CD4-positive, alpha-beta T cell treated with Interleukin-17A for 4 hours (primary cell): ENCODE measurements at regions not wholly inside any gene's neighbourhood (a gene's known extent, or its start where the extent isn't known, plus 50 kb on each side); places are given as distances from the start of the nearest gene placed in this dataset.
A peak's percentile ranks its signal among the peaks of the same experiment; 100 is the strongest.

Experiments
- DNase-seq: peaks from one replicate; pipeline ENCODE4 v3.0.0-alpha.2; 2020; ENCODE audit warnings: mixed read lengths

DNA sequence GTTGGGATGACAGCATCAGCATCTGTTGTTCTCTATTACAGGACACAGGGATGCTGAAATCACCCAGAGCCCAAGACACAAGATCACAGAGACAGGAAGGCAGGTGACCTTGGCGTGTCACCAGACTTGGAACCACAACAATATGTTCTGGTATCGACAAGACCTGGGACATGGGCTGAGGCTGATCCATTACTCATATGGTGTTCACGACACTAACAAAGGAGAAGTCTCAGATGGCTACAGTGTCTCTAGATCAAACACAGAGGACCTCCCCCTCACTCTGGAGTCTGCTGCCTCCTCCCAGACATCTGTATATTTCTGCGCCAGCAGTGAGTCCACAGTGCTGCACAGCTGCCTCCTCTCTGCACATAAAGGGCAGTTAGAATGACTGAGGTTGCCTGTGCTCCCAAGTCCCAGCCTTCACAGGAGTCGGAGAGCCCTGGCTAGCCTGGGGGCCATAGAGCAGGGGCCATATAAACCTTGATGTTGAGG lies 142.2 kb upstream of the PRSS58 start:
- no peak for DNase-seq

GRCh38 chr7:142391191-142391992 lies 133.5 kb upstream of the PRSS58 start:
- peak; percentile 58 for DNase-seq

GRCh38 chr7:142389544-142389943 lies 131.7 kb upstream of the PRSS58 start:
- DNase-seq, result no peak

- DNase-seq, result peak; percentile 60
These were observed 127.9 kb upstream of the PRSS58 start for GRCh38 chr7:142385491-142386340.

GRCh38 chr7:142384493-142384922 lies 126.7 kb upstream of the PRSS58 start:
- DNase-seq, result peak; percentile 67

DNA sequence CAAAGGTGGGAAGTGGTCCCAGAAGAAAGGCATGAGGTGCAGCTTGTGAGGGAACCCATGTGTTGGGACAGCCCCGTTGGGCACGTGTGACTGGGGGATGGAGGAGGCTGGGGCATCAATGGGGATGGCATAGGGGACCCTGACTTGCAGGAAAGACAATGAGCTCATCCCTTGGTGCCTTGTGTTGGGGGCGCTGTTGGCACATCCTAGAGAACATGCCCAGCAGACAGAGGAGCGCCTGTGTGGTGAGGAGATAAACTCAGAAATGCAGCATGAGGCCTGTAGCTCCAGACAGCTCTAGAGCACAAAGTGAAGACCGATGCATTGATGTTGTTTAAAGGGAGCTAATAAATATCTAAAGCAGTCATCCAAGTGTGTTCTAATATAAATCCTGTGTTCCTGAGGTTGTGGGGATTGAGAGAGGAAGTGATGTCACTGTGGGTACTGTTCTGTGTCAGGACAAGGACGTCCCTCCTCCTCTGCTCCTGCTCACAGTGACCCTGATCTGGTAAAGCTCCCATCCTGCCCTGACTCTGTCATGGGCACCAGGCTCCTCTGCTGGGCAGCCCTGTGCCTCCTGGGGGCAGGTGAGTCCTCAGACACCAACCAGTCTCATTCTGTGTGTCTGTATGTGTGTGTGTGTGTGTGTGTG lies 126.1 kb upstream of the PRSS58 start:
- DNase-seq, result peak; percentile 23

- DNase-seq, result no peak
These were observed 124.0 kb upstream of the PRSS58 start for GRCh38 chr7:142381727-142382390.

DNA sequence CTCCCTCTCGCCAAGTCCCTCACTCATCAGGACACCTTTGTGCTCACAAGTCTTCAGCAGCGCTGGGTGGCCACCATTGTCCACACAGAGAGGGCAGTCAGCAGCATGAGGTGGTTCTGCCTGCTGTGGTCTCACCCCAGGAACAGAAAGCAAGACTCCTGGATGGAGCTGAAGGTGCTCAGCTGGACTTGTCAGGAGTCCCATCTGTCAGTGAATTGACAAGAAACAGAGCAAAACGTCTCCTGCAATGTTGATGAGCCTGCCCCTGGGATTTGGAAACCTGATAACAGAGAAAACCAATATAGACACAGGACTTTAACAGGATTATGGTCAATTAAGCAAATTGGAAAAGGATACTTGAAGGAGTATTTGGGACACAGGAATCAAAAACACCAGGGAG lies 122.2 kb upstream of the PRSS58 start:
- no peak for DNase-seq

DNA sequence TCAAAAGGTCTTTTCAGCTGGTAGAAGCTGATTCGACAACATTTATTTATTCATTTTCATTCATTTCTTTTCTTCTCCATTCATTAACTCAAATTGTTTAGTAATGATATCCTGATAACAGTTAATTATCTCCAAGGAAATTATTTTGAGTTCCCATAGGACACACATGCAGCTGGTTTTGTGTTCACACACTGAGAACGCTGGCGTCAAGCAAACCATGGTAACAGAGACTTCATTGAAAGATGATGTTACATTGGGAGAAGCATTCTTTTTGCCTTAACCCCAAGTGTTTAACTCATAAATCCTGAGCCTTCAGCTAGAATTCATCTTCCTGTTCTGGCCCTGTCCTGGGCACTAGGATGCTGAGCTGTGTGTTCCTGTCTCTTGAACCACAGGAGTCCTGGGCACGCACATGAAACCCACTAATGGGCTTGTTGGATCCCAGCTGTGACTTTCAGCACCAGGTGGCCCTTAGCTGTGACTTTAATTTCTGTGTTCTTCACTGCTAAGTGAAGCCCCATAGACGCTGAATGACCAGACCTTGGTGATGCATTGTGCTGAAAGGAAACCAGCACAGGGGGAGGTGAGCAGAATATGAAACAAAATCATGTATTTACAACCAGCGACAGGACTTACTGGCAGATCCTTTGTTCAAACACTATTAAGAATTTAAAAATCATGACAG lies 121.5 kb upstream of the PRSS58 start:
- no peak for DNase-seq

DNA sequence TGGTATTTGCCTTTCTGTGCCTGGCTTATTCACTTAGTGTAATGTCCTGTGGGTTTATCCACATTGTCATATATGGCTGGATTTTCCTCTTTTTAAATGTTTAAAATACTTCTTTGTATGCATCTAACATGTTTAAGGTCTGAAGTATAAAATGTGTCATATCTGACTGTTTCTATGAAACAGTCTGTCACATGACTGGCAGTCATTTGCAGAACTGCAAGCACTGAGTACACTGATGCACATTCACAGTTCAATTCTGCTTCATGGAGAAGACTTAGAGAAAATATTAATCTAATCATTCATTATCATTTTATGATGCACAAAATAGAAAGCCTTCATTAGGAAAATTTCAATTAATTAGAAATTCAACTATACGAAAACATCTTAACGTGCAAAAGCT lies 119.7 kb upstream of the PRSS58 start:
- no peak for DNase-seq

DNA sequence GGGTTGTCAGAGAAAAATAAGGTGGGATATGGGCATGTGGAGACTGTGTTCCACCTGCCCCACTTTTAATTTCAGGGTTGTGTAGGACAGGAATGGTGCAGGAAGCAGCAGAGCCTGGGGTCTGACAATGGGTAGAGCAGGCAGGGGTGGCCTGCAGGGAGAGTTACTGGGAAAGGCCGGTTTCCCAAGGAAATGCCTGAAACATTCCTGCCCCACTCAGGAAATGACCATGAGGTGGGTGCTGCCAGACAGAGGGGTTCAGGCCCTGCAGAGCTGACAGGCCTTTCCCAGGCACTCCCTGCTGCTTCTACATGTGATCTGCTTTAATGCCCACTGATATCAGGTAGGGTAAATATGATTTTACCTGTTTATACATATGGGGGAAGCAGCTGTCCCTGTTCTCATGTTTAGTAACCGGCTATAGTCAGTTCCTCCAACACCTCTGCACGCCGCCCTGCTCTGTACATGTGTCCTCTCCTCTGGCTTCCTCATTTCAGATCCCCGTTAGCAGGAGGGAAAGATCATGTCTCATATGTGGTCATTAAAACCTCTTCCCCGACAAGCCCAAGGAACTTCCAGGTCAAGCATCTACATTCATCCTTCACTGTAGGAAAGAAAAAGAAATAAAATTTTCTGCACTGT lies 118.6 kb upstream of the PRSS58 start:
- DNase-seq, result no peak

DNA sequence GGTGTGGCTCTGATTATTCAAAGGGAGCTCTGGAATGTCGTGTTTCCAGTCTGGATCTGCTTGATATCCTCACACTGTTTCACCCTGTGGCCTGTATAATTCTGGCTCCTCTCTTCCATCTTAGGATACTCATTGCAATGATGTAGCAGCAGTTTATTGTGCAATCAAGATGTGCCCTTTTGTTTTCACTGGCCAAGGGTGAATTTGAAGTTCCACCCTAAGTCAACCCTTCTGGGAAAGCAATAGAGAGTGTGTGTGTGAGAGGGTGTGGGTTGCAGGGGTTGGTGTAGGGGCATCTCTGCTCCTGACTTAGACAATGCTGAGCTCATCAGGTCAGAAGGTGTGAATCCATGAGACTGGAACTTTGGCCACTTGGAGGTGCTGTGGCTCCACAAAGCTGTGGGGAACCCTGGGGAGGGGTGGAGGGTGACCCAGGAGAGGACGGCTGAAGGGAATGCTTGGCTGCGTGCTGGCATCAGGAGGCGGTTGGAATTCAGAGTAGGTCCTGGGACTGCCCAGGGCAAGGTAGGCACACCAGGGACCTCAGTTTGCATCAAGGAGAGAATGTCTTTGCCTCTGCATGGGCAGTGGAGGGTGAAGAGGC lies 118.0 kb upstream of the PRSS58 start:
- peak; percentile 39 for DNase-seq

DNA sequence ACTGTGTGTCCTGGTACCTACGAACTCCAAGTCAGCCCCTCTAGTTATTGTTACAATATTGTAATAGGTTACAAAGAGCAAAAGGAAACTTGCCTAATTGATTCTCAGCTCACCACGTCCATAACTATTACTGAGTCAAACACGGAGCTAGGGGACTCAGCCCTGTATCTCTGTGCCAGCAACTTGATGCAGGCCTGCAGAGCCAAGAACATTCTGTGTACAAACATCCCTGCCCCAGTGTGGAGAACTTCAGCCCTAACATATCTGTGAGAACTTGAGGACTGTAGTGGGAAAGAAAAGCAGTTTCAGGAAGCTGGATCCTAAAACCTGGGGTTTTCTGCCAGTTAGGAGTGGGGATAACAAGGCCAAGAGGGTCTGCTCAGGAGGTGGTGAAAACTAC lies 114.9 kb upstream of the PRSS58 start:
- no peak for DNase-seq

DNA sequence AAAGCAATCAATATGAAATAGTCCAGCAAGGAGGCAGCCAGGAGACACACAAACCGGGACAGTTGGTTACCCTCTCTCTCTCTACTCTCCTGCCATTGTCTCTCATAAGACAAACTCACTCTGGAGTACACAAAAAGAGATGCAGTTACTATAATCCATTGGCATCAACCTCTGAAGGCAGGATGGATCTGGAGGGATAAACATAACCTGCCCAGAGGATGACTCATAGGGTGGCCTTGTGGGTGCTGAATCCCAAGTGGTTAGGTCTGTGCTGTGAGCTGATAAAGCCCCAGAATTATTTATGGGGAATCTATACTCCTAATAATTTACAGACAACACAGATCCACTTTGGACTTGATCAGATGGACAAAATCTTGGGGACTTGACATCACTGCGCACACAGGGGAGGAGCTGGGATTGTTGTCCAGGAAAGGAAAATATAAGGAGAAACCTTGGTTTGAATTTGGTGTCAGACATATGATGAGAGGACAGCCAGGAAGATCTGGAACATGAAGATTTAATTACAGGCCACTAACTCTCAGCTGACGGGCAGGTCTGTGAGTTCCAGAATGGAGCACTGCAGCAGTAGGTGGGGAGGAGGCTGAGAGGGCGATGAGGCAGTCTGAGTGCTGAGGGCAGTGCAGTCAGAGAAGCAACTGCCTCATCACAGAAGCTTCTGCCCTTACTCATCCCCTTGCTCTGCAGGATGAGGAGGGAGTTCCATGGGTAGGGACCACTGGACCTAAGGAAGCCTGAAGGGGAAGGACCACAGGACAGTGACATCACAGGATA lies 113.9 kb upstream of the PRSS58 start:
- no peak for DNase-seq

DNA sequence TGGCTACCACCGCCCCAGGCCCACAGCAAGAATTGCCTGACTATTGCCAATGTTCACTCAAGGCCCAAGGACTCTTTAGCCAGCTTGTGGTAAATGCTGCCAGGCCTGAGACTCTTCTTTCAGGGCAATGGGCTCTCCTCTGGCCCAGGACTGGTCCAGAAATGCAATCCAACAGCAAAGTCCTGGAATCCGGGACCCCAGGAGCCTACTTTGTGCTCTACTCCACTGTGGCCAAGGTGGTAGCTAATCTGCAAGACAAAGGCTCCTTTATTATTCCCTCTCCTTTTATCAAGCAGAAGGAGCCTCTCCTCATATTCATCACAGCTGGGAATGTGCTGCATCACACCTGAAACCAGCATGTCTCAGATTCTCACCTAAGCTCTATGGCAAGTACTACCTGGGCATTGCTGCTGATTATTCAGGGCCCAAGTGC lies 107.6 kb upstream of the PRSS58 start:
- no peak for DNase-seq

- DNase-seq, result no peak
These were observed 106.7 kb upstream of the PRSS58 start for GRCh38 chr7:142364551-142364950.

- DNase-seq, result no peak
These were observed 104.5 kb upstream of the PRSS58 start for GRCh38 chr7:142362349-142362748.

DNA sequence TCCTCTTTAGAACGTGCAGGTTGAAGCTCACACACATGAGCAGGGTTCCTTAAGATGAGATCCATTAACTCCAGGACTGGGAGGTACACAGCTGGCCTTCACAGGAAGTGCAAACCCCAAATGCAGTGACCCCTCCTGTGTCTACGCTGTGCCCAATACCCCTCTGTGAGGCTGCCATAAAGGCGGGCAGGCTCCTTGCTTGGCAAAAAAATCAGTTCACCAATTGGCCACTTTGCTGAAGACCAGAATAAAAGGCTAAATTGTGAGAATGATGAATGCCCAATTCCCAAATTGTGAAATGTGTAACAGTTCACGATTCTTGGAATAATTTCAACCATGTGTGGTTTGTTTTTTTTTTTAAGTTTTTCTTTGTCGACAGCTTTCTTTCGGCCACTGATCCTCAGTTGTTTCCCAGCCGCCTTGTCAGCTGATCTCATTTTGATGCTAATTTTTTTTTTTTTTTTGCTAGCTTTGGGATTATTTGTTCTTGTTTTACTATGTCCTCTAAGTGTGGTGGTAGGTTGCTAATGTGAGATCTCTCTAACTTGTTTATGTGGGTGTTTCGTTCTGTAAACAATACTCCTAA lies 101.9 kb upstream of the PRSS58 start:
- DNase-seq, result no peak

DNA sequence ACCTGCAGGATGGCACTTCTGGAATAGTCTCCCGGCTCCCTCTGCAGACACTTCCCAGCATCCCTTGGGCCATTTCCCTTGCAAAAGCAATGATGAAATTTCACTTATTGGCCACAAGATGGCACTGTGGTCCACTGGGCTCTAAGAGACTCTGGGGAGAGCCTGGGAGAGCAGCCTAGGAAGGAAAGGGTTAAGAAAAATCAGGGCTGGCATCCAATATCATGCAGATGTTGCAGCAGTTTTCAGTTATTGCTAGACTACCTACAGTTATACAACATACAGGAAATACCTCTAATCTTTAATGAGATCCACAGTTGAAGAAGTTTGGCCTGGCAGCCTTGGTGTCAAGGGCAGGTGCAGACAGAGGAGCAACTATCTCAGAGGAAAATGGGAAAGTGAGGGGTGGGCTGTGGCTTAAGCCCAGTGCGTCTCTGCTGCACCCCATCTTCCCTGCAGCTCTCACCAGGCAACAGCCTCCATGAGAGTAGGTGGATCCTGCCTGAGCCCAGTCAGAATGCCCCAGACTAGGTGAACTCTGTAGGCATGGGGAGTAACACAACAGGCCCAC lies 100.2 kb upstream of the PRSS58 start:
- DNase-seq, result peak; percentile 47

GRCh38 chr7:142356166-142356565 lies 98.3 kb upstream of the PRSS58 start:
- DNase-seq, result no peak
